Suprapubic skin (tissue), 4 donors: ENCODE measurements at regions not wholly inside any gene's neighbourhood (a gene's known extent, or its start where the extent isn't known, plus 50 kb on each side); places are given as distances from the start of the nearest gene placed in this dataset.

Experiments used
- DNase-seq, 2 donors: peaks; one replicate each; pipeline ENCODE4 v3.0.0-alpha.2; 2019; ENCODE audit warnings: low spot score in 2 of 2
- H3K27ac ChIP-seq: fragments of 200-600 bp; sonication (generic); one replicate; pipeline ENCODE4 v1.5.1; 2019
- H3K27me3 ChIP-seq: fragments of 200-600 bp; sonication (generic); one replicate; pipeline ENCODE4 v1.5.1; 2019
- H3K36me3 ChIP-seq: fragments of 200-600 bp; sonication (generic); one replicate; pipeline ENCODE4 v1.5.1; 2019
- H3K4me1 ChIP-seq: fragments of 200-600 bp; sonication (generic); one replicate; pipeline ENCODE4 v1.5.1; 2019
- H3K4me3 ChIP-seq: fragments of 200-600 bp; sonication (generic); one replicate; pipeline ENCODE4 v1.5.1; 2019; ENCODE audit warnings: mild to moderate bottlenecking
- H3K9me3 ChIP-seq: fragments of 200-600 bp; sonication (generic); one replicate; pipeline ENCODE4 v1.5.1; 2019
- CTCF ChIP-seq, 2 donors: fragments of 200-600 bp in 1 of 2; fragments of 450-650 bp in 1 of 2; sonication (generic) in 1 of 2; IDR thresholded peaks; one replicate each; pipeline ENCODE4 v1.5.1; 2016 to 2019; ENCODE audit warnings: antibody characterized with exemption in 2 of 2, mild to moderate bottlenecking in 1 of 2, moderate library complexity in 1 of 2
- EP300 ChIP-seq: sonication (generic); formaldehyde crosslinking; IDR thresholded peaks from one replicate; pipeline ENCODE4 v1.6.1; 2017; ENCODE audit warnings: antibody characterized with exemption
- POLR2A ChIP-seq, 2 donors: fragments of 450-650 bp; IDR thresholded peaks; one replicate each; pipeline ENCODE4 v1.6.1; 2017; ENCODE audit warnings: antibody characterized with exemption in 2 of 2, mild to moderate bottlenecking in 2 of 2, moderate library complexity in 2 of 2
- POLR2AphosphoS5 ChIP-seq, 3 donors: sonication (generic); formaldehyde crosslinking; IDR thresholded peaks; one replicate each; pipeline ENCODE4 v1.6.1; 2017; ENCODE audit warnings: antibody characterized with exemption in 3 of 3
- WGBS: methylation state at CpG from one replicate; pipeline ENCODE4 v1.1.5; 2018; 5-methylcytosine and 5-hydroxymethylcytosine counted together

- no peak for DNase-seq
- Histone ChIP-seq H3K27ac (no peak overlapping the region), H3K27me3 (no peaks in the 10 kb centered on the region), H3K9me3 (no peaks in the 10 kb centered on the region), H3K4me1 (no peaks in the 10 kb centered on the region), H3K4me3 (no peak overlapping the region), H3K36me3 (no peaks in the 10 kb centered on the region)
- WGBS = 75% methylated on average over 4 of the region's 4 CpGs
- no peak for TF ChIP-seq EP300
- no peak for TF ChIP-seq CTCF (IDR thresholded peaks at IDR 0.05)
- no peak for TF ChIP-seq POLR2A (IDR thresholded peaks at IDR 0.05)
- no peak for TF ChIP-seq POLR2AphosphoS5 (IDR thresholded peaks at IDR 0.05)
Measured at GRCh38 chr1:216793973-216794372, 70.7 kb upstream of the ESRRG start.

- H3K27ac ChIP-seq = no peak overlapping the region
- H3K4me1 ChIP-seq = no peaks in the 10 kb centered on the region
- no peaks in the 10 kb centered on the region for H3K27me3 ChIP-seq
- no peaks in the 10 kb centered on the region for H3K36me3 ChIP-seq
- H3K9me3 ChIP-seq = no peaks in the 10 kb centered on the region
- DNase-seq = no peak
- no peak for TF ChIP-seq POLR2AphosphoS5 (IDR thresholded peaks at IDR 0.05)
- no peak for TF ChIP-seq CTCF (IDR thresholded peaks at IDR 0.05)
- TF ChIP-seq POLR2A (IDR thresholded peaks at IDR 0.05) = no peak
- TF ChIP-seq EP300 = no peak
- no peak overlapping the region for H3K4me3 ChIP-seq
Measured at GRCh38 chr1:216793303-216793702, 70.1 kb upstream of the ESRRG start.

- Histone ChIP-seq H3K4me1 (no peaks in the 10 kb centered on the region), H3K9me3 (no peaks in the 10 kb centered on the region), H3K27me3 (no peaks in the 10 kb centered on the region), H3K27ac (no peak overlapping the region), H3K4me3 (no peak overlapping the region), H3K36me3 (no peaks in the 10 kb centered on the region)
- no peak for TF ChIP-seq EP300
- no peak for TF ChIP-seq POLR2AphosphoS5 (IDR thresholded peaks at IDR 0.05)
- DNase-seq = no peak
- 88% methylated on average over 1 of the region's 1 CpG for WGBS
Measured at GRCh38 chr1:216788671-216789070, 65.4 kb upstream of the ESRRG start.

GRCh38 chr1:216785737-216786136 lies 62.5 kb upstream of the ESRRG start:
- Histone ChIP-seq H3K4me3 (no peak overlapping the region), H3K27me3 (no peaks in the 10 kb centered on the region), H3K36me3 (no peaks in the 10 kb centered on the region), H3K27ac (no peak overlapping the region), H3K9me3 (no peaks in the 10 kb centered on the region), H3K4me1 (no peaks in the 10 kb centered on the region)
- WGBS = 52% methylated on average over 4 of the region's 4 CpGs
- TF ChIP-seq POLR2A (IDR thresholded peaks at IDR 0.05) (no peak), EP300 (peak; percentile 39), CTCF (IDR thresholded peaks at IDR 0.05) (no peak), POLR2AphosphoS5 (IDR thresholded peaks at IDR 0.05) (no peak)
- no peak for DNase-seq

GRCh38 chr1:216785221-216785620 lies 62.0 kb upstream of the ESRRG start:
- 68% methylated on average over 3 of the region's 3 CpGs for WGBS
- H3K36me3 ChIP-seq = no peaks in the 10 kb centered on the region
- no peaks in the 10 kb centered on the region for H3K4me1 ChIP-seq
- no peaks in the 10 kb centered on the region for H3K9me3 ChIP-seq
- H3K4me3 ChIP-seq = no peak overlapping the region
- H3K27ac ChIP-seq = no peak overlapping the region
- no peak for TF ChIP-seq CTCF (IDR thresholded peaks at IDR 0.05)
- H3K27me3 ChIP-seq = no peaks in the 10 kb centered on the region
- no peak for DNase-seq

DNA sequence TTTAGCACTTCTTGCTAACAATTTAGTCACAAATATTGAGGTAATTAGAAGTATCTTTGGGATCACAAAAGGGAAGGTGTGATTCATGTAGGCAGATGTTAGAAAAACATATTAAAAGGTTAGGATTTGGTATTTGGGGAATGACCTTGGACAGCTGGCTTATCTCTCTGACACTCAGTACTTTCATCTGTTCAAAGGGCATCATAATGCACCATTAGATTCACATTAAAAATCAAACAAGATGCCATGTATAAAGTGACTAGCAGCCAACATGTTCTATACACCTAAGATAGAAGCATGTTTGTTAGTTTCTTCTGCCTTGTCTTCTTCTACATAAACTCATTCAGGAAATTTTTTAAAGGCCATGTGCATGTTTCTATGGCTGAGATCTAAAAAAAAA lies 56.5 kb upstream of the ESRRG start:
- no peak for TF ChIP-seq EP300
- no peak for TF ChIP-seq POLR2AphosphoS5 (IDR thresholded peaks at IDR 0.05)
- TF ChIP-seq CTCF (IDR thresholded peaks at IDR 0.05) = no peak
- no peak for TF ChIP-seq POLR2A (IDR thresholded peaks at IDR 0.05)
- Histone ChIP-seq H3K36me3 (no peaks in the 10 kb centered on the region), H3K9me3 (no peaks in the 10 kb centered on the region), H3K27me3 (no peaks in the 10 kb centered on the region), H3K27ac (no peak overlapping the region), H3K4me1 (no peaks in the 10 kb centered on the region), H3K4me3 (no peak overlapping the region)
- no peak for DNase-seq
